HG02970 (cell line): ENCODE measurements at regions not wholly inside any gene's neighbourhood (a gene's known extent, or its start where the extent isn't known, plus 50 kb on each side); places are given as distances from the start of the nearest gene placed in this dataset.
"Not testable (repeated sequence)": the region's sequence is repeated elsewhere in the genome, so short reads cannot be mapped to it uniquely, and the experiment has no call there.

Experiments used
- ATAC-seq: cut with Tn5 transposase; IDR thresholded peaks from one replicate; pipeline ENCODE4 v1.9.1; 2021; ENCODE audit warnings: mild to moderate bottlenecking, moderate library complexity, moderate number of reproducible peaks; ENCODE audit not compliant: unreplicated experiment, low FRiP score

DNA sequence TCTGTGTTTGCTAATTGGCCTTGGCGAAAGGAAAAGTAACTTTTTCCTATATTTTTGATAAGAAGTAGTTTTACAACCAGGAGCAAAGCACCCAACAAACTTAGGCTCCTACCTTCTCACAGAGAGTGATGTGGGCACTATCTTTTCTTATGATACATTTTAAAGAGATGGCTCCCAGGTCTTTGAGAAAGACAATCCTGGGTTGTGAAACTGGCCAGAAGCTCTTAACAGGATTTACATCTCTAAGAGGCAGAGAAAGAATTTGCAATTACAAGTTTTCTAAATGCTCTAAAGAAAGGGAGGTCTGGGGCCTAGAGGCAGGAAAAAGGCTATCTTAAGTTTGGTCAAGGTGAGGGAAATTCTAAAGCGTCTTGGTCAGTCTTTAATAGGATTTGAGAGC lies 609.7 kb downstream of the VGLL3 start:
- no peak for ATAC-seq

DNA sequence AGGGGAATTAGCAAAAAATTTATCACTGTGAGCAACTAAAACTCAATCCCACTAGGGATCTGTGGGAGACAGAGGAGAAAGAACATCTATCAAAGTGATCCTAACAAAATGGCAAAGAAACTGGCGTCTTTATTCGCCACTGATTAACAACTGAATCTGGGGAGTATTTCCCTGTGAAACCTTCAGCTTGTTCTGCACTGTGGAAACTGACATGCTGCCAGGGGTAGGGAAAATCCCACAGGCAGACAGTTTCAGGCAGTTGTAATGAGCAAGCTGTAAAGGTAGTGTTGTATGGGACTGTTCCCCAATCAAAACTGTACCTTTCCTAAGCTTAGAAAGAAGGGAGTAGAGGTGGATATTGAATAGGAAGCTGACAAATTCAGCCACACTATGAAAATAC lies 611.7 kb downstream of the VGLL3 start:
- ATAC-seq: no peak

GRCh38 chr3:86378829-86379228 lies 612.1 kb downstream of the VGLL3 start:
- no peak for ATAC-seq

DNA sequence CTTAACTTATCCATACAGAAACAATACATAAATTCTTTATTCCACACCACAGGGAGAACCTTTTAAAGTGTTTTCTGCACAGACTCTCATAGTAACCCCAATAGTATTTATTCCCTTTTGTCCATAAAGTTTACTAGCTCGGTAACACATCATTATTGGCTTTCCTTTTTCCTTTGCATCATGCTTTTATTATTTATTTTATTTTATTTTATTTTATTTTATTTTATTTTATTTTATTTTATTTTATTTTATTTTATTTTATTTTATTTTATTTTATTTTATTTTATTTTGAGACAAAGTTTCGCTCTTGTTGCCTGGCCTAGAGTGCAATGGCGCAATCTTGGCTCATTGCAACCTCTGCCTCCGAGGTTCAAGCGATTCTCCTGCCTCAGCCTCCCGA lies 655.4 kb downstream of the VGLL3 start:
- ATAC-seq: not testable (repeated sequence)

- ATAC-seq: no peak
These were observed 657.3 kb downstream of the VGLL3 start for GRCh38 chr3:86333636-86334035.

DNA sequence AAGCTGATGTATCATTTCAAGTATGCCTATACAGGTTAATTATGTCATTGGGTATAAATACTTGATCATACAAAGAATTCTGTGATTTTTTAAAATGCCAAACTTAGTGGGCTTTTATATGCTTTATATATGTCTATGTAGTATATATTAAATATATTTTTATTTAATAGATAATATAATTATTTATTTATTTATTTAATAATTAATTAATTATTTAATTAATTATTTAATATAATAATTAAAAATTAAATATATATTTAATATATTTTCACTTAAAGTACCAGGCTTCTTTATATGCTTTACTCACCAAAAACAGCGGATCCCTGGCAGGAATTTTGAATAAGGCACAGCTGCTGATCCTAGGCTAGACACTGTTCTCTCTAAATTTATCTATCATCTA lies 687.0 kb downstream of the VGLL3 start:
- no peak for ATAC-seq

DNA sequence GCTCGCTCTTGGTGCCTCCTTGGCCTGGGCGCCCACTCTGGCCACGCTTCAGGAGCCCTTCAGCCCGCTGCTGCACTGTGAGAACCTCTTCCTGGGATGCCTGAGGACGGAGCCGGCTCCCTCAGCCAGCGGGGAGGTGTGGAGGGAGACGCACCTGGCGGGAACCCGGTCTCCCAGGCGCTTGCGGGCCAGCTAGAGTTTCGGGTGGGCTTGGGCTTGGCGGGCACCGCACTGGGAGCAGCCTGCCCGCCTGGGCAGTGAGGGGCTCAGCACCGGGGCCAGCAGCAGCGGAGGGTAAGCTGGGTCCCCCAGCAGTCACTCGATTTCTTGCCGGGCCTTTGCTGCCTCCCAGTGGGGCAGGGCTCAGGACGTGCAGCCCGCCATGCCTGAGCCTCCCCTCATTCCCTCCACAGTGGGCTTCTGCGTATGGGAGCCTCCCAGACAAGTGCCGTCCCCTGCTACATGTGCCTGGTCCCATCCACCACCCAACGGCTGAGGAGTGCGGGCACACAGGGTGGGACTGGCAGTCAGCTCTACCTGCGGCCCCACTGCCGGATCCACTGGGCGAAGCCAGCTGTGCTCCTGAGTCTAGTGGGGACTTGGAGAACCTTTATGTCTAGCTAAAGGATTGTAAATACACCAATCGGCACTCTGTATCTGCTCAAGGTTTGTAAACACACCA lies 708.7 kb downstream of the VGLL3 start:
- no peak for ATAC-seq

- ATAC-seq: no peak
These were observed 721.4 kb downstream of the VGLL3 start for GRCh38 chr3:86269364-86270155.

GRCh38 chr3:86257955-86258641 lies 732.9 kb downstream of the VGLL3 start:
- ATAC-seq: no peak

- ATAC-seq: no peak
These were observed 736.5 kb downstream of the VGLL3 start for GRCh38 chr3:86254480-86254879.

- ATAC-seq: no peak
These were observed 739.2 kb downstream of the VGLL3 start for GRCh38 chr3:86251781-86252180.

DNA sequence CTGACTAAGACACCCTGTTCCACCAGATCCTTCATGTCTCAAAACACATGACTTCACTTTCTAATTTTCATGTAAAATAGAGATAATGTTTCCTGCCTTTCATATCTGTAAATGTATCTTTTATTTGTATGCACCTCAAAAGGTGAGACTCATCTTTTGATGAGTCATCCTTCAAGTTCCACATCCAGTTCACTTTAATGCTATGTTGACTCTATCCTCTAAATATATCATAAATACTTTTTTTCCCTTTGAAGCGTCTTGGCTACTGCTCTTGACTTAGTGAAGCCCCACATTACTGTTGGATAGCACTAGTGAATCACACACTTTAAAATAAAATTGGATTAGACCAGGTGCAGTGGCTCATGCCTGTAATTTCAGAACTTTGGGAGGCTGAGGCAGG lies 741.1 kb downstream of the VGLL3 start:
- no peak for ATAC-seq

DNA sequence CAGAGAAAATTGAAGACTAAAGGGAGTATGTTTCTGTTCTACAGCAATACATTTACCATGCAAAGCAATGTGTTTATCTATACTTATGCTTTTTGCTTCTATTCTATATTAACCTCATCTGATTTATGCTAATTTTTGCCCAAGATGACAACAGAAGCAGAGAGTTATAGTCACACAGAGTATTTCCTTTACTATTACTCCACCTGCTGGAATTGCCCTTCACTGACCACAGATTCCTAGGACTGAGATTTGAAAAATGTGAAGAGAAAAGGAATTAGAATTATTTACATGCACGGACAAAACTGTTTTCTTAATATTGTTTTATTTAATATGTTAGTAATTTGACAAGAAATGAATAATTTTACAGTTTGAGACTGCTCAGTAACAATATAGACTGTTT lies 745.6 kb downstream of the VGLL3 start:
- no peak for ATAC-seq

- no peak for ATAC-seq
These were observed 746.0 kb downstream of the VGLL3 start for GRCh38 chr3:86244905-86245304.

DNA sequence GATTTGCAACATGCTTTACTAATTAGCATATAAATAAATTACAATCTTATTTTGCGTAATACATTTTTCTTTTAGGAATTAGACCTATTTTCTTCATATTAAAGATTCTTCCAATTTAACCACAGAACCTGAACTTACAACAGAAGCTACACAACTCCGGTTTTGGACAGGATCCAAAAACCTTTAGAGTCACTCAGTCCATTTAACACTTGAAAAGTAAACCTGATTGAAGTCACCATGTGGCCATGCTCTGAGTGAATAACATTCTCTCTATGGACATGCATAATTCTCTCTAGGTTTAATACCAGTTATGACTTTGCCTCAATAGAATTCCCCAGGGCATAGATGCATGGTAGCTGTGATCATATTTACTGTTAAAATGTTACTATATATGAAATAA lies 751.0 kb downstream of the VGLL3 start:
- no peak for ATAC-seq

DNA sequence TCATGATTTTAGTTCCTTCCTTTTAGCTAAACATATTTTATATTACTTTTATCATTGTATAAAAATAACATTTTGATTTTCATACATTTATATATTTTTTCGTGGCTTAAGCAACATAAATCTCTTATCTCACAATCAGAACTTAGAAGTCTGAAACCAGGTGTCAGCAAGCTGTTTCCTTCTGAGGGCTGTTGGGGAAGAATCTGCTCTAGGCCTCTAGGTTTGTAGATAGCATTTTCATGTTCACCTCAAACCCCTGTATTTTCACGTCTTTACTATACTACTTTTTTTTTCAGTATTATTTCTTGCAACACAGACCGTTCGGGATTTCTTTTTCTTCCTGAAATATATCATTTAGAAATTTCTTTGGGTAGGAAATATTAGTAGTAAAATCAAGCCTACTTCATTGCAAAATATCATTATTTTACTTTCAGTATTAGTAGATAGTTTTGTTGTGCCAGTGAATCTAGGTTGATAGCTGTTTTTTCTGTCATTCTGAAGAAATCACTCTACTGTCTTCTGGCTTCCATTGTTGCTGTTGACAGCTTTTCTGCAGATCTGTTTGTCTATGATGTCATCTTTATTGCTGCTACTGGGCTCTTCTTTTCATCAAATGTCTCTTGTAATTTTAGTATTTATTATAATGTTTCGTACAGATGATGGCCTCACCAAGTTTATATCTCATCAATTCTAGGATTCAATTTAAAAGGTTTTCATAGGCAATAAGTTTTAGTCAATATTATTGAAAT lies 756.3 kb downstream of the VGLL3 start:
- ATAC-seq: no peak

DNA sequence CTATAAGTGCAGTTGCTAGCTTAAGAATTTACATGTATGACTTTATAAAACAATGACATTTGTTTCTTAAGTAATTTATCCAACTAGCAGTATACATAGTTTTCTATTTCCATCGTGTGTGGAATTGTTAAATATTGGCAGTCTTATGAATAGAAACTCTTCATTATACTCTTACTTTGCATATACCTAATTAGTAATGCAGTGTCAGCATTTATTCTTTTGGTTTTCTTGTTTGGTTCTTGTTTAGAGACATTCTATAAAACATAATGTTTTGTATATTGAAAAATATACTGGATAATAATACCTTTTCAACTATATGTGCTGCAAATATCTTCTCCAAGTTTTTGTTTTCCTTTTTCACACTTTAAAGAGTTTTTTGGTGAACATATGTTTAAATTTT lies 760.2 kb downstream of the VGLL3 start:
- no peak for ATAC-seq

DNA sequence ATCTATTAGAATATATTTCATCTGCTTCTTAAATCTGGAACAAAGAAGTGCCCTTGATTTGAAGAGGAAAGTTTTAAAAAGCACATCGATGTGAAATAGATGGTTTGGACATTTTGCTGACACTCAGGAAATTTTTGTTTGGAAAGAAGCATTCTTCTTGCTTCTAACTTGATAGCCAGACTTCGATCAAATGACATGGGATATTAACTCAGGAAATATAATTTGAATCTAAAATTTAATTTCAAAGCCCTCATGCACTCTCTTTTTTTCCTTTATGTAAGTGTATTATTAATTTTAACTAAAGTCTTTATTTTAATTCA lies 761.2 kb downstream of the VGLL3 start:
- no peak for ATAC-seq

DNA sequence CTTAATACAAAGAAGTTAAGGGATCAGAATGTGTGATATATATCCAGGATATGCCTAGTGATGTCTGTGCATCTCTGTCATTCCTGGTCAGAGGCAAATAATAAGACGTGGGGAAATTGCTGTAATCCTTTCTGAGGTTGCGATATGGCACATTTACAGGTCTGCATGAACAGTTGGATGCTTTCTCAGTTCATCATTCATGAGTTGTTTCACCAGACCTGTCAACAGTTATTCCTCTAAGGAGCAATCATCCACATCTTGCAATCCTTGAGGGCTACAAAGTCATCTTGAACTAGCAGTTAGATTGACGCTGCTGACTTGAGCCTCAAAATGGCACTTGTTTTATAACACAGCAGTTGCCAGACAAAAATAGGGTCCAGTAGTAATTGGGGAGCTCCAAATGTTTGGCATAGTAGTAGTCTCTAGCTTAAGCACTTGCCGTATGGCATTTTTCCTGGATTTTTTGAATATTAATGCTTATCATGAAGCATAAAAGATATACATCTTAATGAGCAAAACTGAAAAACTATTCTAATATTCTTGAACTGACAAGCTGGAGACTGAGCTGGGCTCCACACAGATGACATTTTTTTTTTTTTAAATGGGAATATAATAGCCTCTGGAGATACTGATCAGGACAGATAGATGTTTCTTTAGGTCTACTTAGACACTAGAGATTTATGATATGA lies 761.7 kb downstream of the VGLL3 start:
- ATAC-seq: no peak

- no peak for ATAC-seq
These were observed 762.8 kb downstream of the VGLL3 start for GRCh38 chr3:86228101-86228500.
